ENCODE measurements at regions not wholly inside any gene's neighbourhood (a gene's known extent, or its start where the extent isn't known, plus 50 kb on each side); places are given as distances from the start of the nearest gene placed in this dataset.

- Histone ChIP-seq H3K79me2 (ENCODE audit: insufficient read depth) (no peaks in the 10 kb centered on the region), H3K27ac (ENCODE audit: low read depth in 2 of 2, low read length in 1 of 2) (no peak overlapping the region), H3K36me3 (replicated peaks in 1 of 2; ENCODE audit: control insufficient read depth in 1 of 2, insufficient read depth in 2 of 2, low read length in 1 of 2) (no peaks in the 10 kb centered on the region), H2AFZ (ENCODE audit: low read depth) (no peak overlapping the region), H3F3A (replicated peaks; ENCODE audit: insufficient read depth) (no peaks in the 10 kb centered on the region), H3K4me3 (ENCODE audit: low read depth in 2 of 2, low read length in 1 of 2) (no peak overlapping the region), H3K9me2 (no peaks in the 10 kb centered on the region), H3K27me3 (ENCODE audit: insufficient read depth) (no peaks in the 10 kb centered on the region), H3K4me2 (no peak overlapping the region), H3K4me1 (ENCODE audit: control insufficient read depth in 1 of 2, insufficient read depth in 2 of 2, low read depth in 1 of 2, low read length in 1 of 2) (peaks cover 0 to 4% of the 10 kb centered on the region in 2 experiments; a peak in 1 of 4 replicates), H3K9me3 (no peaks in the 10 kb centered on the region), H4K20me1 (ENCODE audit: insufficient read depth) (no peaks in the 10 kb centered on the region), H3K9ac (no peak overlapping the region)
- TF ChIP-seq TAF1 (IDR thresholded peaks at IDR 0.05; ENCODE audit: borderline replicate concordance, low read depth, low read length) (no peak), USF1 (IDR thresholded peaks at IDR 0.05; ENCODE audit: borderline replicate concordance, low read depth) (no peak), FOSL2 (IDR thresholded peaks at IDR 0.05; ENCODE audit: borderline replicate concordance, low read depth) (no peak), TEAD4 (IDR thresholded peaks at IDR 0.05; ENCODE audit: borderline replicate concordance, insufficient read depth) (no peak), EZH2phosphoT487 (IDR thresholded peaks at IDR 0.05; ENCODE audit: borderline replicate concordance, low read depth) (no peak), RFX5 (IDR thresholded peaks at IDR 0.05; ENCODE audit: low read length) (no peak), FOXJ3 (CRISPR knock-in tag; IDR thresholded peaks at IDR 0.05) (no peak), RAD21 (IDR thresholded peaks at IDR 0.05; ENCODE audit: low read length) (no peak), REST (IDR thresholded peaks at IDR 0.05; ENCODE audit: low read depth, low read length) (no peak), ELF1 (IDR thresholded peaks at IDR 0.05) (no peak), RCOR1 (IDR thresholded peaks at IDR 0.05; ENCODE audit: low read length) (no peak), ZBTB33 (IDR thresholded peaks at IDR 0.05; ENCODE audit: borderline replicate concordance, low read depth) (no peak), NRF1 (IDR thresholded peaks at IDR 0.05; ENCODE audit: low read depth, low read length) (no peak), FOXM1 (IDR thresholded peaks at IDR 0.05; ENCODE audit: low read depth) (no peak), MAX (IDR thresholded peaks at IDR 0.05; ENCODE audit: low read depth) (no peak), RXRA (IDR thresholded peaks at IDR 0.05; ENCODE audit: borderline replicate concordance, low read depth) (no peak), MXI1 (IDR thresholded peaks at IDR 0.05; ENCODE audit: low read depth, low read length) (no peak), MEF2A (IDR thresholded peaks at IDR 0.05; ENCODE audit: borderline replicate concordance, low read depth) (no peak)
- TF ChIP-seq, protein P1, sequence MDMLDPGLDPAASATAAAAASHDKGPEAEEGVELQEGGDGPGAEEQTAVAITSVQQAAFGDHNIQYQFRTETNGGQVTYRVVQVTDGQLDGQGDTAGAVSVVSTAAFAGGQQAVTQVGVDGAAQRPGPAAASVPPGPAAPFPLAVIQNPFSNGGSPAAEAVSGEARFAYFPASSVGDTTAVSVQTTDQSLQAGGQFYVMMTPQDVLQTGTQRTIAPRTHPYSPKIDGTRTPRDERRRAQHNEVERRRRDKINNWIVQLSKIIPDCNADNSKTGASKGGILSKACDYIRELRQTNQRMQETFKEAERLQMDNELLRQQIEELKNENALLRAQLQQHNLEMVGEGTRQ (IDR thresholded peaks at IDR 0.05; ENCODE audit: borderline replicate concordance, low read depth, low read length), result no peak
- ChIA-PET CTCF (no interaction called here), POLR2A (no interaction called here)
- no peak for DNase-seq
- 14% methylated on average over 4 of the region's 4 CpGs for WGBS (ENCODE audit: low lambda C conversion rate)
These were observed 130.5 kb upstream of the DTNBP1 start for GRCh38 chr6:15793288-15793687.
